ENCODE measurements at regions not wholly inside any gene's neighbourhood (a gene's known extent, or its start where the extent isn't known, plus 50 kb on each side); places are given as distances from the start of the nearest gene placed in this dataset.

DNA sequence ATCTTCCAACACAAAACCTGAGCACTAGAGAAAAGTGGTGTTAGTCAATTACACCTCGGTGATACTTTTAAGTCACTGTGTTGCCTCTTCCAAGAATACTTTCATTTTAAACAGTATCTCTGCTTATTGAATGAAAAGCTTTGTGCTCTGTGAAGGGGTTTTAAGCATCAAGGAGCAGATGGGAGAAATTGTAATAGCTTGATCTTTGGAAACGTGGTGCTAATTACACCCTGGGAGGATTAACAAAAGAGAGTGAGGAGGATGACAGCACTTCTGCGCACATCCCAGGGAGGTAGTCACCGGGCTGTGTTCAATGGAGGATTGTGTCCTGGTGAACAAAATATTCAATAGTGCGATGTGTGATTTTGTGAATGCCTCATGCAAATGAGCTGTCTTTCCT is 477.4 kb upstream of the ADAMTS16 start:
- DNase-seq = no peak

DNA sequence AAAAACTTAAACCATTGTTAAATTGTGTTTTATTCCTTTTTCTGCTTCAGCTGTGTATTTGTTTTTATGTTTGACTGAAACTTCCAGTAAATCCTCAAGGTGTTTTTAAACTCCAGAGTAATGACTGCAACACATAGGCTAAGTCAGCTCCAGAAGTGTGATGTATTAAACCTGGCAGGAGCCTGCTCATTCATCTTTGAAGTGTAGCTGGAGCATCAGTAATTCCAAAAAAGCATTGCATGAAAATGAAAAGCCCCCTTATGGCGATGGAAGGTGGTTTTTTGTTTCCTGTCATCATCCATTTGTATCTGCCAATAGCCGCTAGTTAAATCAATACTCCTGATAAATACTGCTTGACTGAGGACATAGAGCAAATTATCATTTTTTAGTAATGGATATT is 474.2 kb upstream of the ADAMTS16 start:
- DNase-seq = no peak

DNA sequence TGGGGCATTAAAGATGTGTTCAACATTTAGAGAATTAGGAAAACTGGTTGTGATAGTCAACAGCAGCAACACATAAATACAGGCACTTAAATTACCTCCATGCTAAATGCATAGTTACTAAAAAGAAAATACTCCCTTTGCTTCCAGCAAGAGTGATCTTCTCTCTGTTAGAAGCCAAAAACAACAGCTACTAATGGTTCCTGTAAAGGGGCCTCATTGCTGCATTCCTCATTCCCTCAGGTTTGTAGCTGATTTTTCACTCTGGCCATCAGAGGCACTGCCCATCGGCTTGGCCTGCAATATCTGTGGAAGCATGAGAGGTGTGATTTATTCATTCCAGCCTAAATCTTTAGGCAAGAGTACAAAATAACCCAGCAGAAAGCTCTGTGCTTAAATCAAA is 466.0 kb upstream of the ADAMTS16 start:
- no peak for DNase-seq

GRCh38 chr5:4676934-4677333 is 463.2 kb upstream of the ADAMTS16 start:
- DNase-seq = no peak

DNA sequence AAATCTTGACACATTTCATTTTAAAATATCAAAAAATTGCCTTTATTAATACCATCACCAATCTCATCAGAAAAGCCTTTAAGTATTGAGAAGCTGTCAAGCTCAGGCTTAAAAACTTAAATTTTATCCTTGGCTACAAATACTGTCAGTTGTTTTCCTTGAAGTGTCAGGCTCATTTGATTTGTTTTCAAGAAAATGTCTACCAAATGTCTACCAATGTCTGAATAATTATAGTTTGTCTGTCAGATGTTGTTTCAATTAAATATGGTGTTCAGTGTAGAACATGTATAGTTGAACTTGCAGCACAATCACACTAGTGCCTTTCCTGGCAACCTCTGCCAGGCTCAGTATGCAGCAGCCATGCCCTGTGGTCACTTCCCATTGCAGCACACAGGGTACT is 455.2 kb upstream of the ADAMTS16 start:
- no peak for DNase-seq

DNA sequence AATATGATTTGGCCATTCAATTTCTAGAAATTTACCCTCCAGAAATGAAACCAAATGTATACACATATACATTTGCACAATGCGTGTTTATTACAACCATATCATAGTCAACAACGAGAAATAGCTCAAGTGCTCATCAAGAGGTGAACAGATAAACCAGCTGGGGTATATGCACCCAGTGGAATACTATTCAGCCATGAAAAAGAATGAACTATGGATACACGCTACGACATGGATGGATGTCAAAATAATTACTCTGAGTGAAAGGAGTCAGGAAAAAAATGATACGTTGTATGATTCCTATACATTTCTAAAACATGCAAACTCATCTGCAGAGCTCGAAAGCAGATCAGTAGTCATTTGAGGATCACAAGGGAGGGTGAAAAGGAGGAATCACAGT is 441.5 kb upstream of the ADAMTS16 start:
- no peak for DNase-seq

GRCh38 chr5:4699592-4699991 is 440.5 kb upstream of the ADAMTS16 start:
- no peak for DNase-seq

GRCh38 chr5:4700069-4700468 is 440.1 kb upstream of the ADAMTS16 start:
- DNase-seq = no peak

DNA sequence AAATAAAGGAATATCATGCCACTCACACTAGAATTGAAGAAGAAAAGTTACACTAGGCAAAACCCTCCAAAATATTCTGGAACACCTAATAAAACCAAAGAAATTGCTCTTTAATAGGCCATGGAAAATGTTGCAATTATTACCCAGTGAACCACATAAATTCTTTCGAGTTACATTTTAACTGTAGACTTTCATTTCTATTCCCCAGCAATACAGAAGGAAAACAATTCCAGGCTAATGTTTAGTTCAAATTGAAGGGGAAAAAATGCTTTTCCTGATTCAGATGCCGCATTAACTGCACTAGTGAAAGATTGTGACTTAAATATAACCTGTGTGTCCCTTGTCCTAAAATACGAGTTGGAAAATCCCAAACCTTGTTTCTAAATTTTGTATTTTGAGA is 439.3 kb upstream of the ADAMTS16 start:
- DNase-seq = no peak

GRCh38 chr5:4703931-4704458 is 436.1 kb upstream of the ADAMTS16 start:
- DNase-seq = no peak

GRCh38 chr5:4704951-4705350 is 435.2 kb upstream of the ADAMTS16 start:
- no peak for DNase-seq

- DNase-seq = no peak
Measured at GRCh38 chr5:4716781-4717180, 423.3 kb upstream of the ADAMTS16 start.

- DNase-seq = no peak
Measured at GRCh38 chr5:4717446-4717845, 422.7 kb upstream of the ADAMTS16 start.

- no peak for DNase-seq
Measured at GRCh38 chr5:4720831-4721230, 419.3 kb upstream of the ADAMTS16 start.

DNA sequence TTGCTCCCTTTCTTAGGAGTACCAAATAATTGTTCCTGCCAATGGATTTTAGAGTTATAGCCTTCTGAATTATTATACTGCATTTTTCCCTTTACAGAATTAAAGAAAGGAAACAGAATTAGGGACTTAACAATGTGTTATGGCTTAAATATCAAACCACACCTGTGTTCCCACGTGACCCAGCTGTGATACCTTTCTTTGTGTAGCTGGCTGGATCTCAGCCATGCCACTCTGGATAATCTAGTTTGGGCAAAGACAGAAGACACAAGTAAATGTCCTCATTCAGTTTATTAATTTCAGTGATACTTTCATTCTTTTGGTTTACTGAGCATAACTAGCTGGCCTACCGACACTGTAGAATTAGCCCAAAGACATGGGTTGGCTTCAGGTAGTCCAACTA is 417.2 kb upstream of the ADAMTS16 start:
- DNase-seq = no peak

DNA sequence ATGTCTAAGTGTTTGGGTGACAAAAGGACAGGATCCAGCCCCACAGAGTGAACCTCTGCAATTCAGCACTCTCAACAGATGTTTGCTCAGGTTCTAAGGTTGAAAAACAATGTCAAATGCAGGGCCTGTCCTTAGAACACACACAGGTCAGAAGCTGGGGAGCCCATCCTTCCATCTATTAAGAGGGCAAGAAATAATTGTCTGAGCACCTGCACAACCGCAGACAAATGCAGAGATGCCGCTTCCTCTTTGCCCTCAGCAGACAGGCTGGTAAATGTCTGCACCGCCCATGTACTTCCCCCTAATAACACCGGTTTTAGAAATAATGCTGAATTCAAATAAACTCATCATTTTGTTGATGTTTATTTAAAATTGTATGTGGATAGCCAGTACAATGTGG is 414.5 kb upstream of the ADAMTS16 start:
- no peak for DNase-seq

- no peak for DNase-seq
Measured at GRCh38 chr5:4730279-4730678, 409.9 kb upstream of the ADAMTS16 start.

DNA sequence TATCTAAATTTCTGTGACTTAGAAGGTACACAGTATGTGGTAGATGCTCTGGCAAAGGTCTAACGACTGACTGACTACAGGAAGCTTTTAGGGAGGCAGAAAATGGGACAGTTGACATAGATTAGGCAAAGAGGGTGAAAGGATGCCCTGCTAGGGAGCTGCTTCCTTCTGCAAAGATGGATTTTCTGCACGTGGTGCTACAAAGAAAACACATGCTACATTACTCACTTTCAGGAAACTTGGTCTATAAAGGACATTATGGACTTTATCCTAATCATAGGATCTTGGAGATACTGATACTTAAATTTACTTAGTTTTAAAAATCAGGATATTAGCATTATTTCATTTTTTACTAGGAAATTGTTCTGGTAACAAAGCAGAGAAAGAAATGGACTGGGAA is 405.8 kb upstream of the ADAMTS16 start:
- DNase-seq = no peak

DNA sequence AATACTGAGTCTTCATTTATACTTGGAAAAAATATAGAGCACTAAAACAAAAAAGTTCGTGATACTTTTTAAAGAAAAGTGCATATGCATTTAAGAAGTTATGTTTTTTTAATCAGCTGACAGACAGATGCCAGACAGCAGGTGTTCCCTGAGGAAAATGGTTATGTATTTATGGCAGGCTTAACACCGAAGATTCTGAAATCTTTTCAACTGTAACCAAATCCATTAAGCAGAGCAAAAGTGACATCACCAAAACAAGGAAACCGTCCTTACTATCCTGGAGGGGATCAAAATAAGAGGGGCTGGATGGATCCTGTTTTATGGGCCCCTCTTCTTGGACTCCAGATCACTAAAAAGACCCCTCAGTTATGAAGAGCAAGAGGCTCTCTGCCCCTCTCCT is 404.9 kb upstream of the ADAMTS16 start:
- DNase-seq = no peak

DNA sequence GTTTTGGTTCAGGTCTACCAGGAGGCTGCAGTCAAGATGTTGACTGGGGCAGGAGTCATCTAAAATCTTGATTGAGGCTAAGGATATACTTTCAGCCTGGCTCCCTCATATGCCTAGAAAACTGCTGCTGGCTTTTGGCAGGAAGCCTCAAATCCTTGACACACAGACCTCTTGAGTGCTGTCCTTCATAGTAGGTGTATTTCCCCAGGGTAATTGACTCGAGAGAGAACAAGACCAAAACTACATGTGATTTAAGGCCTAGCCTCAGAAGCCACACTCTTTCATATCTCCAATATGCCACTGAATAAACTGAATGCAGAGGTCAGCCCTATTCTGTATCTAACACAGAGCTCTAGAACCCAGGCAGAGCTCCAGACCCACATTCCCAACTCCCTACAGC is 402.3 kb upstream of the ADAMTS16 start:
- no peak for DNase-seq

DNA sequence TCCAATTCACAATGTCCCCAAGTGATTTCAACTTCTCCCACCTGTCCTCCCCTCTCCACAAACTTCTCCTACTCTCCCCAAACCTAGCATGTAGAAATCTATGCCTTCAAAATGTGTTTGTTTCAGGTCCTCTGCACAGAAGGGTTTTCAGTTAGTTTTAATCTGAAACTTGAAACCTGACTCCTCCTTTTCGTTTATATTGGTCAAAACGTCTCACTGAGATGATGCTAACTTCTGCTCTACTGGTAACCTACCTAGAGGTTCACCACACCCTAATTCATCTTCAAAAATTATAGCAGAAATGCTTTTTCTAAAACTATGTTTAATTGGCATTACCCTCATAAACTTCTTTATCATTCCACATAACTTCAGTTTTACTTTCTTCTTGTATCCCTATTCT is 401.8 kb upstream of the ADAMTS16 start:
- no peak for DNase-seq

GRCh38 chr5:4740156-4740555 is 400.0 kb upstream of the ADAMTS16 start:
- no peak for DNase-seq

DNA sequence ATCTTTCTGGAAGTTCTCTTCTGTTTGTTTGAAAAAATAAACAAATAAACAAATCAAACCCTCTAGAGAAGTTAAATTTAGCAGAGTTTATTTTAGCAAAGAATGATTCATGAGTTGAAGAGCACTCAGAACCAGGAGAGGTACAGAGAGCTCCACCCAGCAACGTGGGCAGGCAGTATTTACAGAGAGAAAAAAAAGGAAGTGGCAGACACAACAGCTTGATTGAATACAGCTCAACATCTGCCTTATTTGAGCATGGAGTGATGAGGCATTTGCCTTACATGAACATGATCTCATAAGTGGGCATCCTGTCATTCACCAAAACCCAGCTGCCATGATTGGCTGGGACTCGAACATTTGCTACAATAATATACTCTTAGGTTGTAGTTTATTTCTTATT is 381.6 kb upstream of the ADAMTS16 start:
- DNase-seq = no peak

DNA sequence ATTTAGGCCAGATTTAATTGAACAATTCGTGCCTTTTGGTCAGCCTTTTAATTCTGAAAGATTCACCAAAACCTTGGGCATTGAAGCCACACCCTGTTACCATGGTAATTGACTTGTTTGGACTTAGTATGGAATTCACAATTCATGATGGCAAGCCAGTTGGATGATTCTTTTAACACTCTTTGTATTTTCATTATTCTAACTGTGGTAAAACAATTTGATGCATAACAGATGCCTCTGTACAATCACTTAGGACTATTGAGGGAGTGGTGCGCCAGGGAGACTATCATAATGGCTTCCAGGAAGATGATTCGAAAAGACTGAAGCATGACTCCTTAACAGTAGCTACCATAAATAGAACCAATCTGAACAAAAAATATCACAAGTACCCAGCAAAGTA is 381.1 kb upstream of the ADAMTS16 start:
- DNase-seq = no peak

DNA sequence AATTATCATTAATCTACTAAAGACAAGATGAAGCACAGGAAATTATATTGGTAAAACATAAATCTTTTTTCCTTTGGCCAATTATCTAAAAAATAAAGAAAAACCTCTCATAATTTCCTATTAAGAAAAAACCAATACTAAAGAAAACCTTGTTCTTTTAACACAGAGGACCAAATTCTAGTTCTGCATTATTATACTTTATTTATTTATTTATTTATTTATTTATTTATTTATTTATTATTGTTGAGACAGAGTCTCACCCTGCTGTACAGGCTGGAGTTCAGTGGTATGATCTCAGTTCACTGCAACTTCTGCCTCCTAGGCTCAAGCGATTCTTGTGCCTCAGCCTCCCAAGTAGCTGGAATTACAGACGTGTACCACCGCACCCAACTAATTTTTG is 377.8 kb upstream of the ADAMTS16 start:
- no peak for DNase-seq

- DNase-seq = no peak
Measured at GRCh38 chr5:4765411-4765810, 374.7 kb upstream of the ADAMTS16 start.
